ENCODE measurements at regions not wholly inside any gene's neighbourhood (a gene's known extent, or its start where the extent isn't known, plus 50 kb on each side); places are given as distances from the start of the nearest gene placed in this dataset.
"Not testable (repeated sequence)": the region's sequence is repeated elsewhere in the genome, so short reads cannot be mapped to it uniquely, and the experiment has no call there.

- DNase-seq, result no peak
Observed at GRCh38 chr1:88457197-88457596, 226.9 kb upstream of the PKN2 start.

- no peak for DNase-seq
Observed at GRCh38 chr1:88461007-88461406, 223.1 kb upstream of the PKN2 start.

- no peak for DNase-seq
Observed at GRCh38 chr1:88462096-88462487, 222.0 kb upstream of the PKN2 start.

GRCh38 chr1:88462488-88463261, 221.4 kb upstream of the PKN2 start:
- no peak for DNase-seq

- no peak for DNase-seq
Observed at GRCh38 chr1:88463401-88463985, 220.6 kb upstream of the PKN2 start.

- DNase-seq, result no peak
Observed at GRCh38 chr1:88466011-88466410, 218.1 kb upstream of the PKN2 start.

- no peak for DNase-seq
Observed at GRCh38 chr1:88466899-88467580, 217.0 kb upstream of the PKN2 start.

GRCh38 chr1:88472298-88472697, 211.8 kb upstream of the PKN2 start:
- DNase-seq, result no peak

GRCh38 chr1:88472714-88473113, 211.4 kb upstream of the PKN2 start:
- DNase-seq, result no peak

- no peak for DNase-seq
Observed at GRCh38 chr1:88474555-88475304, 209.3 kb upstream of the PKN2 start.

GRCh38 chr1:88484881-88485280, 199.2 kb upstream of the PKN2 start:
- no peak for DNase-seq

- DNase-seq, result no peak
Observed at GRCh38 chr1:88488237-88488636, 195.8 kb upstream of the PKN2 start.

- no peak for DNase-seq
Observed at GRCh38 chr1:88490676-88491075, 193.4 kb upstream of the PKN2 start.

GRCh38 chr1:88499671-88500070, 184.4 kb upstream of the PKN2 start:
- DNase-seq, result no peak

GRCh38 chr1:88502886-88503285, 181.2 kb upstream of the PKN2 start:
- DNase-seq, result no peak

- no peak for DNase-seq
Observed at GRCh38 chr1:88503646-88504045, 180.4 kb upstream of the PKN2 start.

GRCh38 chr1:88504601-88505000, 179.5 kb upstream of the PKN2 start:
- no peak for DNase-seq

- no peak for DNase-seq
Observed at GRCh38 chr1:88509379-88509778, 174.7 kb upstream of the PKN2 start.

GRCh38 chr1:88514544-88515060, 169.5 kb upstream of the PKN2 start:
- DNase-seq, result no peak

- DNase-seq, result not testable (repeated sequence)
Observed at GRCh38 chr1:88517499-88517898, 166.6 kb upstream of the PKN2 start.

GRCh38 chr1:88519156-88519555, 164.9 kb upstream of the PKN2 start:
- DNase-seq, result no peak

GRCh38 chr1:88523854-88524528, 160.1 kb upstream of the PKN2 start:
- no peak for DNase-seq

GRCh38 chr1:88526456-88526855, 157.6 kb upstream of the PKN2 start:
- no peak for DNase-seq

Measured in activated CD4-positive, alpha-beta T cell treated with anti-CD3 and anti-CD28 coated beads, Interleukin-2, Interleukin-6, amounts not matched to agents 100 ng/mL and 50 ng/mL, durations not matched to agents 16 hours and 8 hours (primary cell).